DMS 273 (cell line): ENCODE measurements at regions not wholly inside any gene's neighbourhood (a gene's known extent, or its start where the extent isn't known, plus 50 kb on each side); places are given as distances from the start of the nearest gene placed in this dataset.

Source experiments
- DNase-seq: peaks from one replicate; lab custom pipeline; 2025; ENCODE audit not compliant: unreplicated experiment; lab: John Stamatoyannopoulos, UW

DNA sequence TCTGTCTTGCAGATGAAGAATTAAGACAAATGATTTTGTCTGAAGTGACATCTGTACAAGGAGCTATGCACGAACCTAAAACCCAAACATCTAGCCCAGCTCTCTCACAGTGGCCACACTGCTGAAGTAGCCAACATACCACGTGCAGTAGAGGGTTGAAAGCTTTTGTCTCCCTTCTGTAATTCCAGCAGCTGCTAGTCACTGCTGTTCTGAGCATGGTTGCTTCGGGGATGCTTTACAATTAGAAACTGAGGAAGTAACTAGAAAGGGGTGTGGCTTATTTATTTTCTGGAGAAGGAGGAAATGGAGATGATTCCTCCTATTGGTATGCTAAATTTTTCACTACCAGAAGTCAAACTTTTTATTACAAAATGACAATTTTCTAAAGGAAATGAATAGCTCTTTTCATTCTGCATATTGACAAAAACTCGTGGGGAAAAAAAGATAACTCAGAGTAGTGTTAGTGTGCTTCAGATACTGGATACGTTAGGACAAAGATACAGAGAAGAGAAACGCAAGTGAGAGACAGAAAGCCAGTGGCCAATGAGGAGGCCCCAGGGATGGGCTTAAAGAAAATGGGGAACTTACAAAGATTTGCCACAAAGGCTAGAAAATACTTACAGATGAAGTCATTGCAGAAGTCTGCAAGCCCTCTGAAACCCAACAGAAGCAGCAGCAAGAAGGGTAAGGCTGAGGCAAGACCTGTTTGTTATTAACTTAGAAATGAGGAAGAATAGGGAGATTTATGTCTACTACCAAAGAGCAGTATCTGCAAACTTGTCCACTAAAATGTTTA lies 192.7 kb upstream of the MIR17HG start:
- no peak for DNase-seq

DNA sequence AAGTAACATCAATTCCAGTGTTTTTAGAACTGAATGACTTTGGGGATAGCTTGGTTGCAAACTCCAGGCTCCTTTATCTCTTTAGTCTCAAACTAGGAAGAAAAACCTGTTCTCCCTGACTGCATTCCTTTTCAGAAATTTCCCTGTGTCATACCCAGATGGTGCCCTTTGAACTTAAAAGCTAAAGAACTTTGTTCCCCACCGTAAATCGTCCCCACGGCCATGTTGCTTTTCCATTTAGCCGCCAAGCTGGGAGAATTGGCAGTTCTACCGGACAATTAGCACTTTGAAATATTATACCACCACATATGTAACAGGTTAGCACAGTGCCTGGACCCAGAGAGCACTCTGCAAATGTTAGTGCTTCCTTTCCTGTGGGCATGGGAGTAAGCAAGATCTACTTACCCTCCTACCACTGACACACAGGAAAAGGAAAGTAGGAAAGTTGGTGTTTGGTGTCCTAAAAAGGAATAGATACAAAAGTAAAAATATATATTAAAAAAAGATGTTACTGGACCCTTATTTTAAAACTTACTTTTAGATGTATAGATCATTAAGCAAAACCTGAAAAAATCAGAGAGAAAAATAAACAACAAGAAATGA lies 191.9 kb upstream of the MIR17HG start:
- no peak for DNase-seq

- no peak for DNase-seq
Measured at GRCh38 chr13:91157273-91158016, 190.0 kb upstream of the MIR17HG start.

DNA sequence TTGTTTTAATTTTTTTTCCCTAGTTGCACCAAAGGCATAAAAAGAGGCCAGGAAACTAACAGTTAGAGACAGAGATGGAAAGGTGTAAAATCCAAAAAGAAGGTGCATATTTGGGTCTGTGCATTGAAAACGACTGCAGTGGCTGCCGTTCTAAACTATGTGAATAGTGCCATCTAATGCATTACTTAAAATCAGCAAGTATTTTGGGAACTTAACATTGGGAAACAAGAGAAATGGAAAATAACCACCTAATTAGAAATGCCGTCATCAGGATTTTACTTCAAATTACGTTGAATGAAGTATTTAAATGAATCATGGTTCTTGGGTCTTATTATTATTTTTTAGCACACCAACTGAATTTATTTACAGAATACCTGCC lies 189.5 kb upstream of the MIR17HG start:
- DNase-seq, result no peak

DNA sequence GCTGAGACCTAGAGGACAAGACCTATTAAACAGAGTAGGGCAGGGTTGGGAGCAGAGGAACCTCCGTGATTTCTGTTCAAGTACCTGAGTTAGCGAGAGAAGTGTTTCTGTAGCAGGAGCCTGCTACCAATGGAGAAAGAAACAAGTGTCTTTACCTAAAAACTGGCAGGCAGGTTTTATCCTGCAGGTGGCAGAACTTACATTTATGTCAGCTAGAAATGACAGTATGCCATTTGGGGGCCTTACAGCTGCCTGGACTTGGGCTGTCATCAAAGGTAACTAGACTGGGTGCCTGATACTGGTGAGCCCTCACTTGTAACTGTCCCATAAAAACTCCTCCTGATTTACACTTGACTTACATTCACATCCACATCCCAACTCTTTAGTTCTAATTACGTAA lies 185.3 kb upstream of the MIR17HG start:
- no peak for DNase-seq

DNA sequence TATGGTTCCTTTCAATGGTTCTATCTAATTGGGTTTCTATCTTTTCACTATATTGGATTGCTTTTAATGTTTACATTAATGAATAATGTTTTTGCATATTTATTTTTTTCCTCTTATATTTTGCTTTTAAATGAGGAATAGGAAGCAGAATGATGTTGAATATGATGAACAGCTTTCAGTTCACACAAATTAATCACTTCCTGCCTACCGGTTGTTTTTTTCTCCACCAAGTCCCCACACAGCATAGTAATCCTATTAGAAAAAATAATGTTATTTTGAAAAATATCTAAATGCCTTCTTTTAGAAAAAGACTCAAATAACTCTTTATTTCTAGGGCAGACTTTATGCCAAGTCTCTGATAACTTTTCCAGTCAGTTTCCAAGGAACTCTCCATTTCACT lies 184.9 kb upstream of the MIR17HG start:
- DNase-seq, result no peak

DNA sequence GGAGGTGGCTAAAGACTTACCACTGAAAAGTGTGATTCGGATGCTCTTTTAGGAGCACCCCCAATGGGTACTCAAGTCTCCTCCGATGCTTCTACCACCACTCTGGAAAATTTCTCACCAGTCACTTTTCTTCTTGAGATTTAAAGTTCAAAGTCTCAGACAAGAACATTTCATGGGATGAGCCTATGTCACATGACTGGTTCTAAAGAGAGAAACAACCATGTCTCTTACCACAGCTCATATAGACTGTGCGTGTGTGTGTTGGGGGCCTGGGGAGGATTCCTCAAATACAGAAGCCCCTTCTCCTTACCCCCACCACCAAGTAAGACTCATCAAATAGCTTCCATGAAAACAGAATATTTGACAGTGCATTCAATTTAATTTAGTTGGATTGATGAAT lies 181.7 kb upstream of the MIR17HG start:
- DNase-seq, result no peak

GRCh38 chr13:91166714-91167511 lies 180.6 kb upstream of the MIR17HG start:
- no peak for DNase-seq

DNA sequence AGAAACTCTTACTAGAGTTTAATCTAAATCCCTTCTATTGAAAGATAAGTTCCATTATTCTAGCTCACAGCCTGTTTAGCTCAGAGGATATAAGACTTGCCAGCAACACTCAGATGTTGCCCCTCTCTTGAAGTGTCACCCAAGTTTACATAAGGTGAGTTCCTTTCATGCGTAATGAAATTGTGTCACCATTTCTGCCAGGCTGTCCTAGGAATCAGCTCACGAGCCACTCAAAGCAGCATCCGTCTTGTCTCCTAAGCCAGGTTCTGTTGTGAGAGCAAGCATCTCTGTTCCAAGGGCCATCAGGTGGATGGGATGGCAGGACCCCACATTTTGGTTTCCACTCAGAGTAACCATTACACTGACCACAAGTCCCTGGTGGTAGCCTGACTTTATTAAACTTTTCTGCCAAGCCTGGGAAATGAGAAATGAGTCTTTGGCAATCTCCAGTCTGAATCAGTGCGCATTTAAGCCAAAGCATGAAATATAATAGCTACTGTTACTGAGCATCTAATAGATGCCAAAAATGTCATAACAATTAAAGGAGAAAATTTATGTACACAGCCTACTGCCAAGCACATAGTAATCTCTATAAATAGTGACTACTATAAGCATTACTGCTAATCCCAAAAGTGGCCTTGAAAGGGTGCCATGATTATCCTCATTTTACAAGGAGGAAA lies 179.6 kb upstream of the MIR17HG start:
- DNase-seq, result no peak

DNA sequence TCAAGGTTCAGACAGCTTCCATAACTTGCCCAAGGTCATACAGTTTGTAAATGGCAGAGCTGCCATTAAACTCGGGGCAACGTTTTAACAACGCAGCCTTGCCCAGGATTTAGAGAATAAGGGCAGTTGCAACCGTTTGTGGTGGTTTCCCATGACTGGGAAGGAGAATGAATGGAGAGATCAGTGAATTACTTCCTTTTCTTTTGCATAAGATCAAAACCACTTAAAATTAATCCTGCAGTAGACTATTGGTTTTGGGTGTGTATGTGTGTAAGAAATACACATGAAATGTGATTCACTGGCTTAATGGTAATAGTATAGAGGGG lies 179.1 kb upstream of the MIR17HG start:
- DNase-seq, result no peak

GRCh38 chr13:91169321-91170050 lies 178.0 kb upstream of the MIR17HG start:
- no peak for DNase-seq

GRCh38 chr13:91172160-91172559 lies 175.3 kb upstream of the MIR17HG start:
- DNase-seq, result no peak

DNA sequence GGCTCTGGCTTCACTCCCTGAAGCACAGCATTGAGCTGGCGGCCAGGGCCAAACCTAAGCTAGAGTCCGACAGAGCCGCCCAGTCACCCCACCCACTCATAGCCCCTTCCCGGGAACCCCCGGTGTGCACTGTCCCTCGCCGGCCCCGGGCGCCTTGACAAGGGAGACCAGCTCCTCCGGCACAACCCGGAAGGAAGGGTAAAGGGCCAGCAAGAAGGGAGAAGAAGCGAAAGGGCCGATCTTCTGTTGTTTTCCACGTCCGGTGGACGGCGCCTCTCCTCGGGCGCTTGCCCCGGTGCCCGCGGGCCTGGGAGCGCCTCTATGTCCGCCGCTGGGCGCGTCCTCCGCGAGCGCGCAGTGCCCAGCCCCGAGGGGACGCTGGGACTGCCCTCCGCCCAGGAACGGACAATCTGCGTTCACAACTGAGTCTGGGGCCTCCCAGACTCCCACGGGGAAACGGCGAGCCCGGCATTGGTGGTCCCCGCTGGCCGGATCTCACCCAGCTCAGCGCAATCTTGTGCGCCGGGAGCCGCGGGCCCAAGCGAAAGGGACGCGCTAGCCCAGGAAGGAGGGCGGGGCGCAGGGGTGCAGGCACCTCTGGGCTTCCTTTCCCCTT lies 172.5 kb upstream of the MIR17HG start:
- no peak for DNase-seq

DNA sequence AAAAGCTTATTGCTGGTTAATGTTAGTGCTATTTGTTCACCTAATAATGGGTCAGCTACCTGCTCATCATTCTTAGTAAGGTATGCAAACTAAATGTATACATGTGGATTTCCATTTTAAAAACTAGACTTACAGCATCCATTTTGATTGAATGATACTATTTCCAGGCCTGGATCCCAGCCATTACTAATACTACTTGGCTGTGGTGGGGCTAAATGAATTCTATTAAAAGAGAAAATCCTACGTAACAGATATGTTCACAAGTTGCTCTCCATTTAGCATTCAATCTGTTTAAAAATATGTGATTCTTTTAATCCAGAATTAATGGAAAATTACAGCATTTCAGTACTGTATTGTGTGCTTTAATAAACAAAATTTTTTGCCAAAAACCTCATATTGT lies 169.4 kb upstream of the MIR17HG start:
- no peak for DNase-seq

GRCh38 chr13:91181892-91182291 lies 165.6 kb upstream of the MIR17HG start:
- DNase-seq, result no peak

DNA sequence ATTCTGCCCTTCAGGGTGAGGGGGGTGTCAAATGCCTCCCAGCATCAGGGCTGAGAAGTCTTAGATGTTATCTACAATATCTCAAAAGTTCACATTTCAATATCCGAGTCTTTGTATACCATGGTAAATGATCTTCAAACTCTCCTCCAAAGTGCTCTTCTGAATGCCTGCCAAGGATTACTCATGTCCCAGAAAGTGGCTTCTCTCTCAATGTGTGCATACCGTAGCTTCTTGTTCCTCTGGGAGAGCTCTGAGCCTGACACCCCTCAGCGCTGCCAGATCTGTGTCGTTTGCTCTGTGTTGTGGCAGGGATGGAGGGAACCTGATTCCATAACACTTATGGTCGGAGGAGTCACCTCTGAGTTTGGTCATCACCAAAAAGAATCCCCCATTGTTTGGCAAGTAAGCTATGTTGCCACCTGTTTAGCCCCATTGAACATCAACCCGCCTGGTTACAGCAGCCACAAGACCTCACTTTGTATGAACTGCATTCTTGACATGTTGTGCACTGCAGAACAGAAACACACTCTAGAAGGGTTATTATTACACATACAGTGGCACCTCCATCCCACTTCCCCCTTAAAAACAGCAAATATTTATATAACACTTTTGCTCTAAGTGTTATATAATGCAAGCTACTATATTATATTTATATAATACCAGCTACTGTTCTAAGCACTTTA lies 163.1 kb upstream of the MIR17HG start:
- no peak for DNase-seq

GRCh38 chr13:91185294-91185863 lies 162.1 kb upstream of the MIR17HG start:
- DNase-seq, result peak; percentile 10

DNA sequence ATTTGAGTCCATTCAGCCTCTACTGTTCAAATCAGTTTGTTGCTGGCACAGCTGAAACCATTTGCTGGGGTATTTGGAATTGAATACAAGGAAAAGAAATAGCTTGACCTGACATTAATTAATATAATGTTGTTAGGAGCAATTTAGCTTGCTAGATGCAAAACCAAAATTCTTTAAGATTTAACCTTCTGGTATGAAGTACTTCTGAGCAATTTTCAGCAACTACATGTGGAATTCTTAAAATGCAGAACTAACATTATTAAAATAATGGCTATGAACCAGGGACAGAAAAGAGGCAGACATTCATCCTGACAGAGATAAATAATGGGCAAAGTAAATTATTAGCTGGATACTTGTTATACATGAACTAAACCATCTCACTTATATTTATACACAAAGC lies 160.0 kb upstream of the MIR17HG start:
- no peak for DNase-seq

GRCh38 chr13:91189506-91189905 lies 158.0 kb upstream of the MIR17HG start:
- no peak for DNase-seq
